Smooth muscle cell (in vitro differentiated cells): ENCODE measurements at regions not wholly inside any gene's neighbourhood (a gene's known extent, or its start where the extent isn't known, plus 50 kb on each side); places are given as distances from the start of the nearest gene placed in this dataset.

ENCODE experiments used
- DNase-seq: peaks from one replicate; lab custom pipeline; 2025; ENCODE audit not compliant: unreplicated experiment; lab: John Stamatoyannopoulos, UW
- H2AFZ ChIP-seq: fragments of 200-600 bp; sonication (generic); 2 replicates; pipeline ENCODE4 v1.6.0; 2016; ENCODE audit warnings: antibody characterized with exemption, low read depth, mild to moderate bottlenecking
- H3F3A ChIP-seq: fragments of 200-600 bp; sonication (generic); 2 replicates; pipeline ENCODE4 v1.6.0; 2017; ENCODE audit warnings: antibody characterized with exemption, low read depth
- H3K27ac ChIP-seq: fragments of 200-600 bp; sonication (generic); 2 replicates; pipeline ENCODE4 v1.5.1; 2016; ENCODE audit warnings: low read depth, mild to moderate bottlenecking
- H3K27me3 ChIP-seq: fragments of 200-600 bp; sonication (generic); 2 replicates; pipeline ENCODE4 v1.6.1; 2016; ENCODE audit warnings: low read depth, mild to moderate bottlenecking
- H3K36me3 ChIP-seq: fragments of 200-600 bp; sonication (generic); 2 replicates; pipeline ENCODE4 v1.5.1; 2016; ENCODE audit warnings: low read depth
- H3K4me1 ChIP-seq: fragments of 200-600 bp; sonication (generic); 2 replicates; pipeline ENCODE4 v1.5.1; 2016; ENCODE audit warnings: low read depth
- H3K4me2 ChIP-seq: fragments of 200-600 bp; sonication (generic); 2 replicates; pipeline ENCODE4 v1.6.0; 2016; ENCODE audit warnings: mild to moderate bottlenecking
- H3K4me3 ChIP-seq: fragments of 200-600 bp; sonication (generic); 2 replicates; pipeline ENCODE4 v1.5.1; 2016; ENCODE audit warnings: mild to moderate bottlenecking
- H3K79me2 ChIP-seq: fragments of 200-600 bp; sonication (generic); 2 replicates; pipeline ENCODE4 v1.6.0; 2016; ENCODE audit warnings: low read depth, mild to moderate bottlenecking
- H3K9ac ChIP-seq: fragments of 200-600 bp; sonication (generic); 2 replicates; pipeline ENCODE4 v1.6.0; 2016; ENCODE audit warnings: low read depth
- H3K9me3 ChIP-seq: fragments of 200-600 bp; sonication (generic); replicated peaks from 2 replicates; pipeline ENCODE4 v1.5.1; 2016; ENCODE audit warnings: low read depth
- H4K20me1 ChIP-seq: fragments of 200-600 bp; sonication (generic); 2 replicates; pipeline ENCODE4 v1.6.0; 2016; ENCODE audit warnings: low read depth
- CTCF ChIP-seq: fragments of 200-600 bp; sonication (generic); IDR thresholded peaks from 2 replicates; pipeline ENCODE4 v1.5.1; 2017; ENCODE audit warnings: borderline replicate concordance, mild to moderate bottlenecking, antibody characterized with exemption; ENCODE audit not compliant: insufficient read depth, poor library complexity, severe bottlenecking
- WGBS: methylation state at CpG from one replicate; pipeline ENCODE4 v1.1.7; 2016; ENCODE audit warnings: low lambda C conversion rate; 5-methylcytosine and 5-hydroxymethylcytosine counted together

DNA sequence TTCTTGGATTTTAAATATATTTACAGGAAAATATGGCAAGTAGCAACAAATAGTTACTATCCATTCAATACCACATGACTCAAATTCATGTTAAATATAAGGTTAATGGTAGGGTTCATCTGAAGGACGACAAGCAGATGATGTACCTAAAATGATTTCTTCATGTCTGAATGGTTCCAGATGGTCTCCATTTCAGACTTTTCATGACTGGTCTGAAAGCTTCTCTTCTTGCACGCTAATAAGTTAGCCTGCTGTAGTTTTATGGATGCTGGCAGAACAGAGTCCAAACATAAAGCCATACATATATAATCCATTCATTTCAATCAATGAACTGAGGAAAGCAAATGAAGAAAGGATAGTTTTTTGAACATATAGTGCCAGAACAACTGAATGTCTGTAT lies 257.0 kb upstream of the MGAT4C start:
- no peaks in the 10 kb centered on the region for H4K20me1 ChIP-seq
- H3K27ac ChIP-seq = no peak overlapping the region
- H3F3A ChIP-seq = no peaks in the 10 kb centered on the region
- no peak overlapping the region for H3K9ac ChIP-seq
- peak overlapping the region; percentile 40 for H3K4me2 ChIP-seq
- no peak overlapping the region for H3K4me3 ChIP-seq
- no peaks in the 10 kb centered on the region for H3K79me2 ChIP-seq
- H3K4me1 ChIP-seq = no peaks in the 10 kb centered on the region
- no peaks in the 10 kb centered on the region for H3K36me3 ChIP-seq
- 71% methylated on average over 2 of the region's 2 CpGs for WGBS
- H3K9me3 ChIP-seq = no peaks in the 10 kb centered on the region
- no peak for DNase-seq
- no peaks in the 10 kb centered on the region for H3K27me3 ChIP-seq
- no peak for TF ChIP-seq CTCF
- H2AFZ ChIP-seq = peak overlapping the region; percentile 45

GRCh38 chr12:86496595-86496994 lies 240.4 kb upstream of the MGAT4C start:
- no peak overlapping the region for H3K4me2 ChIP-seq
- WGBS = 55% methylated on average over 1 of the region's 1 CpG
- no peak for DNase-seq
- TF ChIP-seq CTCF = no peak
- H3K9ac ChIP-seq = no peak overlapping the region
- no peak overlapping the region for H2AFZ ChIP-seq
- no peak overlapping the region for H3K27ac ChIP-seq
- no peaks in the 10 kb centered on the region for H3K79me2 ChIP-seq
- H3K4me1 ChIP-seq = no peaks in the 10 kb centered on the region
- H3F3A ChIP-seq = no peaks in the 10 kb centered on the region
- no peaks in the 10 kb centered on the region for H3K27me3 ChIP-seq
- H3K9me3 ChIP-seq = no peaks in the 10 kb centered on the region
- no peaks in the 10 kb centered on the region for H4K20me1 ChIP-seq
- H3K4me3 ChIP-seq = no peak overlapping the region
- H3K36me3 ChIP-seq = no peaks in the 10 kb centered on the region

DNA sequence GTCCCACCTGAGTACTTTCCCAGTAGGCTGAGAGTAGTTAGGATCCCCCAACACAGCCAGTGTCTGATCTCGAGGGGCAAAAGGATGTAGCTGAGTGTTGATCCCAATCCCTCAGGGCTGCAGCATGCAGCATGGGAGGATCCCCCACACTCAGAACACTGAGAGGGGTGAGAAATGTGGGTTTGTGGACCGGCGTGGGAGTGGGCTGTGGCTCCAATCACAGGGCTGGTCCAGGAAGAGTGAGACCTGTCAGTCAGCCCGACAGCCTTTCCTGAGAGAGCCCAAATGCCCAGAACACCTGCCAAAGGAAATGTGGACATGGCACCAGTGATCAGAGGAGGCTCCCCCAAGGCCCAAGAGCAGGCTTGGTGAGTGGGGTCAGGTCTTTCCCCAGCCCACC lies 228.3 kb upstream of the MGAT4C start:
- Histone ChIP-seq H3K4me2 (no peak overlapping the region), H3K9ac (no peak overlapping the region), H2AFZ (no peak overlapping the region), H3K9me3 (no peaks in the 10 kb centered on the region), H3K36me3 (no peaks in the 10 kb centered on the region), H3K27ac (no peak overlapping the region), H3K79me2 (no peaks in the 10 kb centered on the region), H3K27me3 (no peaks in the 10 kb centered on the region), H3K4me3 (no peak overlapping the region), H3K4me1 (no peaks in the 10 kb centered on the region), H3F3A (no peaks in the 10 kb centered on the region), H4K20me1 (no peaks in the 10 kb centered on the region)
- 94% methylated on average over 4 of the region's 4 CpGs for WGBS
- no peak for TF ChIP-seq CTCF
- DNase-seq = no peak

GRCh38 chr12:86473231-86473630 lies 217.0 kb upstream of the MGAT4C start:
- no peak for TF ChIP-seq CTCF
- DNase-seq = no peak
- Histone ChIP-seq H3F3A (no peaks in the 10 kb centered on the region), H2AFZ (no peak overlapping the region), H3K36me3 (no peaks in the 10 kb centered on the region), H3K4me3 (no peak overlapping the region), H3K27me3 (no peaks in the 10 kb centered on the region), H3K9ac (no peak overlapping the region), H3K9me3 (no peaks in the 10 kb centered on the region), H3K27ac (no peak overlapping the region), H3K79me2 (no peaks in the 10 kb centered on the region), H3K4me2 (no peak overlapping the region), H4K20me1 (no peaks in the 10 kb centered on the region), H3K4me1 (no peaks in the 10 kb centered on the region)
- 89% methylated on average over 2 of the region's 2 CpGs for WGBS
